PFSK-1 (cell line): ENCODE measurements at regions not wholly inside any gene's neighbourhood (a gene's known extent, or its start where the extent isn't known, plus 50 kb on each side); places are given as distances from the start of the nearest gene placed in this dataset.

Experiments
- FOXP2 ChIP-seq: optimal IDR thresholded peaks from 2 replicates; pipeline ENCODE3; 2011; ENCODE audit warnings: borderline replicate concordance, control low read depth, inconsistent platforms; ENCODE audit not compliant: insufficient read depth; ENCODE audit errors: extremely low read length, extremely low read depth
- POLR2AphosphoS5 ChIP-seq: IDR thresholded peaks from 2 replicates; pipeline ENCODE4 v1.6.1; 2012; ENCODE audit warnings: low read depth, mild to moderate bottlenecking, control low read depth, low read length, moderate library complexity
- REST ChIP-seq, 2 experiments: IDR thresholded peaks; 2 replicates each; pipeline versions ENCODE4 v1.6.1 to v1.8.0; 2011 to 2012; ENCODE audit warnings: low read depth in 2 of 2, low read length in 2 of 2, control low read depth in 1 of 2, inconsistent platforms in 1 of 2, mild to moderate bottlenecking in 1 of 2, moderate library complexity in 1 of 2; ENCODE audit not compliant: insufficient read depth in 1 of 2
- SIN3A ChIP-seq: IDR thresholded peaks from 2 replicates; pipeline ENCODE4 v1.6.1; 2012; ENCODE audit warnings: mild to moderate bottlenecking, low read length, moderate library complexity, borderline replicate concordance; ENCODE audit not compliant: insufficient read depth
- TAF1 ChIP-seq: IDR thresholded peaks from 2 replicates; pipeline ENCODE4 v1.6.1; 2012; ENCODE audit warnings: low read length, control low read depth, borderline replicate concordance; ENCODE audit not compliant: insufficient read depth

- TF ChIP-seq REST (IDR thresholded peaks at IDR 0.05; ENCODE audit: insufficient read depth in 1 of 2, low read depth in 2 of 2, low read length in 2 of 2) = no peak
- no peak for TF ChIP-seq TAF1
- TF ChIP-seq POLR2AphosphoS5 = no peak
- no peak for TF ChIP-seq SIN3A
- no peak for TF ChIP-seq FOXP2
Measured at GRCh38 chr1:87262688-87263087, 66.0 kb upstream of the LMO4 start.

GRCh38 chr1:87263281-87263680 lies 65.4 kb upstream of the LMO4 start:
- TF ChIP-seq SIN3A = no peak
- no peak for TF ChIP-seq TAF1
- TF ChIP-seq REST (IDR thresholded peaks at IDR 0.05; ENCODE audit: insufficient read depth in 1 of 2, low read depth in 2 of 2, low read length in 2 of 2) = no peak
- TF ChIP-seq FOXP2 = no peak
- no peak for TF ChIP-seq POLR2AphosphoS5

GRCh38 chr1:87263785-87264184 lies 64.9 kb upstream of the LMO4 start:
- TF ChIP-seq SIN3A = no peak
- TF ChIP-seq REST (IDR thresholded peaks at IDR 0.05; ENCODE audit: insufficient read depth in 1 of 2, low read depth in 2 of 2, low read length in 2 of 2) = no peak
- TF ChIP-seq FOXP2 = no peak
- TF ChIP-seq POLR2AphosphoS5 = no peak
- TF ChIP-seq TAF1 = no peak

GRCh38 chr1:87264976-87265375 lies 63.7 kb upstream of the LMO4 start:
- no peak for TF ChIP-seq REST (IDR thresholded peaks at IDR 0.05; ENCODE audit: insufficient read depth in 1 of 2, low read depth in 2 of 2, low read length in 2 of 2)
- no peak for TF ChIP-seq SIN3A
- TF ChIP-seq TAF1 = no peak

- TF ChIP-seq POLR2AphosphoS5 (no peak), FOXP2 (no peak), TAF1 (no peak), REST (IDR thresholded peaks at IDR 0.05; ENCODE audit: insufficient read depth in 1 of 2, low read depth in 2 of 2, low read length in 2 of 2) (no peak), SIN3A (no peak)
Measured at GRCh38 chr1:87265786-87266185, 62.9 kb upstream of the LMO4 start.
